Hepatic stellate cell (primary cell): ENCODE measurements at regions not wholly inside any gene's neighbourhood (a gene's known extent, or its start where the extent isn't known, plus 50 kb on each side); places are given as distances from the start of the nearest gene placed in this dataset.
"Not testable (repeated sequence)": the region's sequence is repeated elsewhere in the genome, so short reads cannot be mapped to it uniquely, and the experiment has no call there.

Experiments used
- DNase-seq: peaks from one replicate; pipeline ENCODE4 v3.0.0; 2011; ENCODE audit warnings: low spot score

DNA sequence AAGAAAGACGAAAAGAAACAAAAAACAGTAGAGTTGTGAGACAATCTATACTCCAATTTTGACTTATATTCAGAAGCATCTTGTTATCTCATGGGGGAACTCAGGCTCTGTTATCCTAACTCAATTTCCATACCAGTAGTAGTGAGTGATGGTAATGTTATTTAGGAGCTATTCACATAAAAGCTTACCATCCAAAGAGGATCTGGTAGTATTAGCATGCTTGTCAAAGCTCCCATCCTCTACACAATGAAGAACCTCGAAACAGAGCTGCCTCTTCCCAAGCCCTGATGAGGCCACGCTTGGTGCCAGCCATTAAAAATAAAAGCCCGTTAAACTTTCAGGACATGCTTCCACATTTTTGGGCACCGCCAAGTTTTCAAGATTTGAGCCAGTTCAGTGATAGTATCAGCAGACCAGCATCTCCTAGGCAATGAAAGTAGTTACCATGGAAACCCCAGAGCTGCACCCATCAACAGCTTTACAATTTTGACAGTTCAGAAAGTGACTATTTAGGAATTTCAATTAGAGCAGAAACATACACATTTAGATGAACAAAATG lies 173.3 kb downstream of the CD83 start:
- no peak for DNase-seq

DNA sequence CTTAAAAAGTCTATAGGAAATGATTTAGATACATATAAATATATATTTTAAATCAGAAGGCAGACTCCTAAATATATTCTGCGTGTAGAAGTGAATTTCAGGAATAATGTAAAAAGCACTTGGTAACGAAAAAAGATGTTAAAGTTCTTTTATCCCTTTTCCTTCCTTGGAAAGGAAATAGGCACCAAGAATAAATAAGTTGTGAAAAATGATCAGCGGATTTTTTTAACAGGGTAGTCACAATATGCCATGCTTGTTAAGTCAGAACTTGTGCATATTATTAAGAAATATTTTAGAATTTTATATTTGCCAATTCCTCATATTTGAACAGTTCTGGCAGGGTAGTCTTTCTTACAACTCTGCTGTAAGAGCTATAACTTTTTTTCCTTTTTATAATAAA lies 173.8 kb downstream of the CD83 start:
- DNase-seq, result no peak

DNA sequence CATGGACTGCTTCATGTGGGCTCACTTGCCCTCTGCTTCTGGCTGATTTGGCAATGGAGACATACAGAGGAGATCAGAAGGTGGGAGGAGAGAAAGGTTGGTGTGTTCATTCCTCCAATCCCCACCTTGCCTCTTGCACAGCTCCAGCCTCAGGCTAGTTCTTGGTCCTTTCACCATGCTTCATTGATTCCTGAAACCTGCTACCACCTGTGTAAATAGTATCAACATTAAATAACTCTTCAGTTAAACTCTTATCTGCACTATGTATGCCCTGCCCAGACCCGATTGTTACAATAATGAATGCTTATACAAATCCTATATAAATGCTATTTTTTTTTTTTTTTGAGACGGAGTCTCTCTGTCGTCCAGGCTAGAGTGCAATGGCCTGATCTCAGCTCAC lies 174.5 kb downstream of the CD83 start:
- DNase-seq, result no peak

GRCh38 chr6:14294270-14294951 lies 176.8 kb downstream of the CD83 start:
- no peak for DNase-seq

DNA sequence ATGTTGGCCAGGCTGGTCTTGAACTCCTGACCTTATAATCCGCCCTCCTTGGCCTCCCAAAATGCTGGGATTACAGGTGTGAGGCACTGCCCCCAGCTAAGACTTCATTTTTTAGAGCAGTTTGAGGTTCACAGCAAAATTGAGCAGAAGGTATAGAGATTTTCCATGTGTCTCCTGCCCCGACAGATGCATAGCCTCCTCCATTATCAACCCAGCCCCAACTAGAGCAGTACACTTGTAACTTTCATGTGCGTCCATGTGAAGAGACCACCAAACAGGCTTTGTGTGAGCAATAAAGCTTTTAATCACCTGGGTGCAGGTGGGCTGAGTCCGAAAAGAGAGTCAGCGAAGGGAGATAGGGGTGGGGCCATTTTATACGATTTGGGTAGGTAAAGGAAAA lies 179.1 kb downstream of the CD83 start:
- not testable (repeated sequence) for DNase-seq

- DNase-seq, result not testable (repeated sequence)
Measured at GRCh38 chr6:14297118-14297517, 179.5 kb downstream of the CD83 start.

- DNase-seq, result not testable (repeated sequence)
Measured at GRCh38 chr6:14300189-14300588, 182.6 kb downstream of the CD83 start.

GRCh38 chr6:14300721-14301120 lies 183.1 kb downstream of the CD83 start:
- not testable (repeated sequence) for DNase-seq

GRCh38 chr6:14301477-14301876 lies 183.9 kb downstream of the CD83 start:
- DNase-seq, result not testable (repeated sequence)

DNA sequence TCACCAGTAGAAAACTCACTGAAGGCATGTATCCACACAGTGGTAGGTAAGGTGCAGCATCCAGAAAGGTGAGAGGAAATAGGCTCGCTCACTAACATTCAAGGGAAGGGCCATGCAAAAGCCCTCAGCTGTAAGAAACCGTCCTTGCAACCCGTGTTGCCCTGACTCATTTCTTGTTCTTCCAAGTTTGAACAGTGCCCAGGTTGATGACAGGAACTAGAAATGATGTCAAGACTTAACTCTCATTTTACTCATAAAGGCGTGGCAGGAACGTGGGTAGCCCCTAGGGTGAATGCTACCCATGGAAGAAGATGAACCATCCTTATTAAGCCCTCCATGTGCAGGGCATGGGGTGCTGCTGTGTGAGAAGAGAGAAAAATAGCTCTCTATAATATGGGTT lies 187.6 kb downstream of the CD83 start:
- no peak for DNase-seq

DNA sequence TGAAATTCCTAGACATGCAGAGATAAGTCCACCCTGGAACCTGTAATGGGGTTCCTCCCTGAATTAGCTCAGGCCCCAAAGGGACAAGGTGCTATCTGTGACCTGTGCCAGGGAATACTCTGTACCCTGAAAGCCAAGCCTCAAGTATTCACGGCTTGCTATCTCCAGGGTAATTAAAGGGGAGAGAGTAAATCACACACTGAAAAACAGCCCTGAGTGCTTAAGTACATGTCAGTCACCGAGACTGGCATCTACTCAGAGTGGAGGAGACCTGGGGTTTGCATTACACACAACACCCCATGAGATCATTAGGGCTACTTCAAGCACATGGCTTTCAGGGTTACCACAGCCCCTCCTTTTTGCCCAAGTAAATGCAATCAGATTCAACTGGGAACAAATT lies 188.1 kb downstream of the CD83 start:
- no peak for DNase-seq

DNA sequence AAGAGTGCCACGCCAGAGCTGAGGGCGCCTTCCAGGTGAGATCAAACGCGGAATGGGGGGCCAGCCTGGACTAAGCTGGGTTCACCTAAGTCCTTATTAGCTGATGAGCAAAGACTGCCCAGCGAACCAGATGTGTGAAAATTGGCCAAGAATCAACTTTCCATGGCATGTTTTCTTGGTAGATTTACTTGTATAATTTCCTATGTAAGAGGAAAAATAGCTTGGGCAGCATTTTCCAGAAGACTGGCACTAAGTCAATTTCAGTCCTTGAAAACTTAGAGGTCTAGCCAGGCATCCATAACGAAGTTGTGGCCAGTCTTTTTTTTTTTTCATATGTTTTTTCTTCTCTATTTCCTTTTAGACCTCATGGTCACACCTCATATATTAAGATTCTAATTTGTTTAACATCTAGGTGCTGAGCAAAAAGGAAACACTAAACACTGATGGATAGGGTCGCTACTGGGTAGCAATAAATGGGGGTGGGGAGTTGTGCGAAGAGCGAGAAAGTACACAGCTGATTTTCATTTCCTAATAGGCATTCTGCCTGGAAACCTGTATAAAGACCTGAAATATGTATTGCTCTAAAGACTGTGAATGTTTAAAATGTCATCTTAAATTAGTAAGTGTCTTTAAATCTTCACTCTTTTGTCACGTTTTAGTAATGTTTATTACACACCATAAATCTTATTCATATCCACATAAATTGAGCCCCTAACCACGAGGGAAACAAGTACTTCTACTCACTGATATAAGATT lies 188.8 kb downstream of the CD83 start:
- no peak for DNase-seq

GRCh38 chr6:14309516-14309915 lies 191.9 kb downstream of the CD83 start:
- no peak for DNase-seq

- DNase-seq, result no peak
Measured at GRCh38 chr6:14309951-14310445, 192.4 kb downstream of the CD83 start.

DNA sequence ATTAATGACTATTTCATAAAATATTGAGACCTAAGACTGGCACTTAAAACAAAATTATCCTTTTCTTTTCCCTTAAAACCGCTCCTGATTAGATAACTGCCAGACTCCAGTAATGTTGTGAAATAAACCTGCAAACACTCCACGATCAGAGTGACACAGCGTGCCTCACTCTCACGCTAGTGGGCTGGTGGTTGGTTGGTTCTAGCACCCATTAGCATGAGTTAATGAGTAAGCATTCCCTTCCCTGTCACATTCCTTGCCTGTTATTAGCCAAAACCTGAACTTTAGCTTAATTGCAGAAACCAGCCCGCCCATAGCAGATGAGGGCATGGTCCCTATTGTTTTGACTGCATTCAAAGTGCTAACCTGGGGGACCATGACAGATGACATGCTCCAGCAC lies 193.4 kb downstream of the CD83 start:
- DNase-seq, result no peak

GRCh38 chr6:14312587-14312986 lies 195.0 kb downstream of the CD83 start:
- no peak for DNase-seq

DNA sequence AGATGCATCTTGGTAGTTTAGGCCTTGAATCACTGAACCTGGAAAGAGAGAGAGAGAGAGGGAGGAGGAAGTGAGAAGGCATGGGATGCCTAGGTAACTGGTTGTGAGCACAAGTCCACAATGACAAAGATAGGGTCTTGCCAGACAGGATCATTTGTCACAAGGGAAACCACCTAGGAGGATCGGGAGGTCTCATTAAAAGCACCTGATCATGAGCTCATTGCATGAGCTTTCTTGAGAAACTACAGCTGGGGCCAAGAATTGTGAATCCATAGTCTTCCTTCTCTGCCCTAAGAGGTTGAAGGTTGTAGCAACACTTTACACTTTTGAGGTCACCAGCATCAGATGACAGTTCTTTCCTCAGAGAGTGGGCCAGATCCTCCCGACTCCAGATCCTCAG lies 195.7 kb downstream of the CD83 start:
- DNase-seq, result no peak

DNA sequence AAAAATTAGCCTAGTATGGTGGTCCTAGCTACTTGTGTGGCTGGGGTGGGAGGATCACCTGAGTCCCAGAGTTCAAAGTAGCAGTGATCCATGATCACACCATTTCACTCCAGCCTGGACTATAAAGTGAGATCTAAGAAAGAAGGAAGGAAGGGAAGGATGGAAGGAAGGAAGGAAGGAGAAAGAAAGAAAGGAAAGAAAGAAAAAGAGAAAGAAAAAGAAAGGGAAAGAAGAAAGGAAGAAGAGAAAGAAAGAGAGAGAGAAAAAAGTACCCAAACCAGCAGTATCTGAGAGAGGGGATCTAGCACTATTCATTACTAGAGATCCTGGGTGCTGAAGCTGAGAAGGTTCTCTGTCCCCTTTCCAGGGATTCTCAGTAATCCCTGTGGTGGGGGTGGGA lies 197.8 kb downstream of the CD83 start:
- no peak for DNase-seq

DNA sequence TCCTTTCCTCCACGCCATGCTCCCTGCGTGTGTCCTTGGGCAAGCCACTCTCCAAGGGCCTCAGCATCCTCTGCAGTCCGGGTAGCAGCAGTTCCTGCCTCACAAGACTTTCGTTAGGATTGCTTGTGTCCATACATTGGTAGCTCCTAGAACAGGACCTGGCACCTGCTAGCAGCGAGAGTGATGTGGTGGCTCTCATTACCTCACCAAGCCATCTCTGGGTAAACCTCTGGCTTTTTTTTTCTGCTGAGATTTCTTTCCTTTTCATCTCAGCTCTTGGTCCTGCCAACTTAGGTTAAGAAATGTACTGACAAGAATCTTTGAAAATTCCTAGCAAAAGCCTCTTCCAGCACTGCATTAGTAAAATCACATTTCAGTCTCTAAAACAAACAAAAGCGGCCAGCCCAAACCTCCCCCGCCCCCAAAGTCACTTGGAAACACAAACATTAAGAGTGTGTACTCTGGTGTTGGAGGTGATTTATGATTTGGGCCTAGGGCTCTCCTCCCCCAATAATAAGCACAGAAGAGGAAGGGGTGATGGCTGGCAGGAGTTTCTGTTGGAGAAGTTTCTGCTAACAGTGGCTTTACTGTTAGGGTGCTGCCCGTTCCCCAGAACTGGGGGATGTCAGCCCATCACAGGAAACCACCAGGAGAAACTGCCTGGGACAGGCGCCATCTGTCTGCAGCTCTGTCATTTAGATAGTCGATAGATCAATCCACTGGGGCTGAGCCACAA lies 199.2 kb downstream of the CD83 start:
- DNase-seq, result no peak

- no peak for DNase-seq
Measured at GRCh38 chr6:14317387-14317970, 199.9 kb downstream of the CD83 start.

DNA sequence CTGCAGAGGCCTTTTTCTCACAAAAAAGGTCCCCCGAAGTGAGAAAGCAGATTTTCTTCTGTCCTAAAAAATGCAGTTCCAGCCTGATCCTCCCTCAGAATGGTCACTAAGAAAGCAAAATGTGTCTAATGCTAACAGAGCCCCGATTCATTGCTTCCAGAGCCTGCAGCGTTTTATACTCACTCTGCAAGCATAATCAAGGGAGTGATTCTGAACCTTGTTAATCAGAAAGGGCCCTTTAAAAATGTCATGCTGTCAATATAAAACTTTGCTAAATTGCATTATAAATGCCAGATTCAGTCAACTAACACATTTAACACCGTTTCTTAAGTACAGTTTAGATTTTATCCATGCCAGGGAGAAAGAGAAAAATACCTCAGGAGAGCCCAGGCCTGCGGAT lies 202.8 kb downstream of the CD83 start:
- no peak for DNase-seq
